D341Med (cell line): ENCODE measurements at regions not wholly inside any gene's neighbourhood (a gene's known extent, or its start where the extent isn't known, plus 50 kb on each side); places are given as distances from the start of the nearest gene placed in this dataset.

ENCODE experiments used
- DNase-seq: peaks from one replicate; pipeline ENCODE4 v3.0.0; 2012; ENCODE audit warnings: low spot score

DNA sequence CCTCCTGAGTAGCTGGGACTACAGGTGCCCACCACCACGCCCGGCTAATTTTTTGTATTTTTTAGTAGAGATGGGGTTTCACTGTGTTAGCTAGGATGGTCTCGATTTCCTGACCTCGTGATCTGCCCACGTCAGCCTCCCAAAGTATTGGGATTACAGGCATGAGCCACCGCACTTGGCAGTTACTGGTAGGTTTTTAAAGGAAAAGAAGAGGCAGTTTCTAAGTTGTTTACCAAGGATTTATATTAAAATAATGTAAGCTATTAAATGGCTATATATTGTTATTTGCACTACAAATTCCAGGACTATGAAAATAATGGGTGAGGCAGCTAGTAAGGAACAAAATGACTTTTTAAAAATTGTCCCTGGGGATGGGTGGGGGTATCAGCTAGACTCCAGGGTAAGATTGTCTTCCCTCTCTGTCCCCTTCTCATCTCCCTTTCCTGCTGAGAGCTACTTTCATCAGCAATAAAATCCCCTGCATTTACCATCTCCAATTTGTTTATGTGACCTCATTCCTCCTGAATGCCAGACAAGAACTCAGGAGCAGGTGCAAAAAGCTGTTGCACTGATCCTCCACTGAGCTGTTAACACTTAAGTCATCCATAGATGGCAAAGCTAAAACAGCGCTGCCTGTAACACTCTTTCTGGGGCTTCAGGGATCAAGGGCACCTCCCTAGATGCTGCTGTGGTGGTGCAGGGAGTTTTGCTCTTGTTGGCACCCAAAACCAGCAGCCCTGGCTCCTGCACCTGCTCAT is 165.2 kb downstream of the ZPLD1 start:
- no peak for DNase-seq

DNA sequence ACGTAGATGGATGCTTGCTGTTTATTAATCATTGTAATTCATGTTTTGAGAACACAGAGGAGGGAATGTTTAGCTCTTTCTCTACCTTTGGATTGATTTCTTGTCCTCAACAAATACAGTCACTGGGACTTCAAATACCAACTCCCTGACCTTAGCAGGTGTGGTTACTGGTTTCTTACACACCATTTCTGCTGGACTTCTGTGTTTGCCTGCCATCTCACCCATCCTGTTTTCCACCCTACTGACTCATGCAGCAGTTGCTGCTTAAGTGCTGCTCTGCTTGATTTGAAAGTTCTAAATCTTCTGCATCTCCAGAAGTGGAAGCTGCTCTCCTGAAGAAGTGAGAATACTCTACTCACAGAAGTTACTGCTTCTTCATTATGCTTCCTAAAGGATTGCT is 170.3 kb downstream of the ZPLD1 start:
- DNase-seq: no peak

DNA sequence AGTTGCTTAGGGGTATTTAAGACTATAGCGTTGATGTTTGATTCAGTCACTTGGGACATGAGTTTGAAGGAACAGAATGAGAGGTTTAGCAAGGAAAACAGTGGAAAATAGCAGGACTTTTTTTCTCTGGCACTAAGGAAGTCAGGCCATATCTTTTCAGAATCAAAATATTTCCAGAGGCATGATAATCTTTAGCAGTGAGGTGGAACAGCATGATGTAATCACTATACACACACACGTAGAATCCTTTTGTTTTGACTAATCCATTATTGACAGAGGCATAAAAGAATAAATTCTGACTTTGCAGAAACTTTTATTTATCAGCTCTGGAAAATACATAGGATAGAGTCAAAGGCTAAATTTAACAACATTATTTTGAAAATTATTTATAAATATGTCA is 174.1 kb downstream of the ZPLD1 start:
- no peak for DNase-seq

DNA sequence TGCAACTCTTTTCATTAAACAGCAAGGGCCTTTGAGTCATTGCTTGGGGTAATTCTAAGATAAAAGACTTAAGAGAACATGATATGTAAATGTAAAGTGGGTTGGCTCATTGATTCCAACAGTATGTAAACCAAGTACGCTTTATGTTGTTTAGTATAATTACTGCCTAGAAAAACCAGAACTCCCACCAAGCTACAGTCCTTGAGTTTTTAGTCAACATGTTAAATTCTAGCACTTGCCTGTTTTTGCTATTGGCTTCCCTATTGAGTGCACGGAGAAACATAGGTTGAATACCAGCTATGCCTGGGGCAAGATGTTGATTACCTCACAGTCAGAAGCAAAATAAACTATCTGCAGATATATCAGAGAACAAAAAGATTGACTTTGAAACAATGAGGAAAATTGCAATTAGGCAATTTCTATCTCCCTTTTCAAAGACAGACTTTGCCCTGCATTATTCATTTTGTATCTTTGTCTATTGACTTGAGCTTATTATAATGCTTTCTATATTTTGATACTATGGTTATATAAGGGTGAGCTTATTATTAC is 179.3 kb downstream of the ZPLD1 start:
- no peak for DNase-seq

DNA sequence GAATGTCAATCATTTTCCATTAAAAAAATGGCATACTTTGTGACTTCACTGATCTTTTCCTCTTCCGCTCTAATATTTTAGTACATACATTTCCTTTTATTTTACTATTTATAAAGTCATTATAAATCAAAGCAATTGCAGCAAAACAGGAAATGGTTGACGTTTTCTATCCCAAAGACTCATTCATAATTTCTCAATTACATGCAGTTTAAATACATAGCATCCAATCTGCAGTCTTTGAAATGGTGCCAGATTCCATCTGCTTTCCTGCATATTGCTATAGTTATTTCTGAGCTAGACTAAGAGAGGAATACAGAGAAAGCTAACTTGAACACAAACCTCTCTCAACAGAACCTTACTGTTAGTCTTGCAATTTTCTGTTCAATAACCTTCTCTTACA is 179.8 kb downstream of the ZPLD1 start:
- no peak for DNase-seq

DNA sequence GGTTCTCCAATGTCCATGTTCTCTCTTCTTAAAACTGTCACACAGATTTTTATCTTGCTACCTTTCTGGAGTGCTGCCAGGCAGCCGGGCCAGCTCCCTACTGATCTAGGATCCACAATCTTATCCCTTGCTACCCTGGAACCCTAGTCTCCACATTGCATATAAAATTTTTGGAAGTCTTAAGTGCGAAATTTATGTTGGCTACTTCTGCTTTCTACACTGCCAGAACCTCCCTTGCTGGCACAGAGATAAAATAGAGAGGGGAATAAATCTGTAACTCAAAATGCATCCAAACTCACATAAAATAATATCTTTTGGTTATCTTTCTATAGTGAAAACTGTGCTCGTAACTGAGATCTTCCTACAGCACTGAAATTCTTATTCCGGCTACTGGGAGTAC is 182.6 kb downstream of the ZPLD1 start:
- no peak for DNase-seq

DNA sequence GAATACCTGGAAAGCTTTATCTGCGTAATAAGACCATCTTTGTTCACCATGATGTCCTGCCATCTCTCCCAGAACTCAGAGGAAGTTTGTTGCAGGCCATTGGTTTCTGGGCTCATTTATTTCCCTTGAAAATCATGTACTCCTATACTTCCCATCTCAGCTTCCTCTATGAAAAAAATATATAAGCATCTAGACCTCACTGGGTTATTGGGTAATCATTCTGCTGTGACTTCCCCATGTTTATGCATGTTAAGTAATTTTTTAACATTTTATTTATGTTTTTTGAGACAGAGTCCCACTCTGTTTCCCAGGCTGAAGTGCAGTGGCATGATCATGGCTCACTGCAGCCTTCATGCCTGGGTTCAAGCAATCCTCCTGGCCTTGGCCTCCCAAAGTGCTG is 184.5 kb downstream of the ZPLD1 start:
- DNase-seq: no peak

DNA sequence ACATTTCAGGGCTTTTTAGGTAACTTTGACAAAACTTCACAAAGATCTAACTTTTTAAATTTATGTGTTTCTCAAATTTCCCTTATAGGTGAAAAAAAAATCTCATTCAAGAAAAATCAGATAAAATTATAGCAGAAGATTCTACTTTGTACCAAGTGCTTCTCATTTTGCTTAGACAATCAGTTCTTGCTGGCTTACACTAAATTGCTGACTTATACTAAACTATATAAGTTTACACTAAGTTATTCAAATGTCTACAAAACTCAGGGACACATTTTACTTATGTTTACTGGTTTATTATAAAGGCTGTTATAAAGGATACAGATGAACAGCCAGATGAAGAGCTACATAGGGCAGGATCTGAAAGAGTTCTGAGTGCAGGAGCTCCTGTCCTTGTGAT is 195.1 kb downstream of the ZPLD1 start:
- no peak for DNase-seq

- DNase-seq: no peak
Measured at GRCh38 chr3:102630531-102630930, 195.7 kb downstream of the ZPLD1 start.

GRCh38 chr3:102643546-102643945 is 208.7 kb downstream of the ZPLD1 start:
- DNase-seq: no peak

DNA sequence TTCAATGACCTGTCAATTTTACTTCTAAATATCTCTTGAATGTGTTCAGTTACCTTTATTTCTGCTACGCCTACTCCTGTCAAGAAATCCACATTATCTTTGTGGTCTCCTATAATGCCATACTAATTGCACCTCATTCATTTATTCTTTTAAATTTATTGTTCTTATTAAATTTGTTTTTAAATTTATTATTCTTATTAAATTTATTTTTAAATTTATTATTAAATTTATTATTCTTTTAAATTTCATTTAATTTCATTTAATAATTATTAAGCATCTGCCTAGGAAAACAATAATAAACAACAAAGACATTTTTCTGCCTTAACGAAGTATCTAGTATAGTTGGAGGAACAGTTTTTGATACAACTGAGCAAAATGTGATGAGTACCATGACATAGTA is 211.7 kb downstream of the ZPLD1 start:
- DNase-seq: no peak

DNA sequence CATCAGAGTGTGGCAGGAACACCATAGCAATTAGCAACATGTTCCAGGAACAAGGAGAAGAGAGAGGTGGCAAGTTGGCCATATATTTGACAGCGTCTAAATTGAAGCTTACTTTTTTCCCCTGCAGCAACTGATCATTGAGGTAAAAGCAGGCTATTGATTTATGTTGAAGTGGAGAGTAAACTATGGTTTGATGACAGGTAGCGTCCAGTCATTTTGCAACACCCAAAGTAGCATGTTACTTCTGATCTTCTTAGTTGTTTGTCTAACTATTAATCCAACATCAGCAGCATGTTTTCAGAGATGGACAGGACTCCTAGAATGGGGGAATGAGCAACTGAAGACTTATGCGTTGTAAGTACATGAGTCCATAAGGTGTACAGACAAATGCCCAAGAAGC is 225.8 kb downstream of the ZPLD1 start:
- no peak for DNase-seq

DNA sequence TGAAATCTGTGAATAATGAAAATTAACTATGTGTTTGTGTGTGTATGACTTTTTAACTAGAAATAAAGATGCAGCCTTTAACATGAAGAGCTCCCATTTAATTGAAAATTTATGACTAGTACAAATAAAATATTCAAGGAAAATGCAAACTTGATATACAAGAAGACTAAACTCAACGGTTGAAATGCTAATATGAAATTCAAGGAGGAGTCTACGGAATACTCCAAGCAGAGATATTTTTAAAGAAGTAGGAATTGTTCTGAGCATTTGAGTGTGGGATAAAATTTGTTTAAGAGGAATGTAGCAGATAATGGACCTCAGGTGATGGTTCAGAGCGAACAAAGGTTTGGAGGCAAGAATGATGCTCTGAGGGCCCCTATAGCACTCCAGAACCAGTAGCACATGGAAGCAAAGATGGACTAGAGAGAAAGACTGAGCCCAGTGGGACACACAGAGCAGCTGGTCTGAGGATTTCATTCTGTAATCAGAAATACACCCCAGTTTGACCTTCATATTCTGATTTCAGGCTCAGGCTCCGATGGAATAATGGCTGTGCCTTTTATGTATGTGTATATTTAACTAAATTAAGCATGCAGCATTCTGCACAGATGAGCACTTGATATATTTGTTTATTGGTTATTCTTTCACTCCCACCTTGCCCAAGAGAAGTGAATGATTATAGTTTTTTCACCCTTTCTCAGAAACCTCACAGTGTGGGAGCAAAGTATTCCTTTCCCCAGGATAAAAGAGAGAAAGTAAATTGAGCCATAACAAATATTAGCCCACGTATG is 227.1 kb downstream of the ZPLD1 start:
- no peak for DNase-seq

DNA sequence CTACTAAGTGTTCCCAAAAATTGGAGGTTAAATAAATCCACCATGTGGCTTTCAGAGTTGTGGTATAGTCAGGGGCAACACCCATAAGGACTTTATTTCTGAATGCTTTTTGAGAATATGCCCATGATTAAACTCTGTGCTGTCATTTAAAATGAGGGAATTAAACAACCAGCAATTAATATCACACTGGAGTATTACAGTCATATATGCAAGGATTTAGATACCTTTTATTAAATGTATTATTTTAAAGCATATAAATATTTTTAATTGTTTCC is 227.6 kb downstream of the ZPLD1 start:
- no peak for DNase-seq

GRCh38 chr3:102664126-102664525 is 229.3 kb downstream of the ZPLD1 start:
- DNase-seq: no peak

DNA sequence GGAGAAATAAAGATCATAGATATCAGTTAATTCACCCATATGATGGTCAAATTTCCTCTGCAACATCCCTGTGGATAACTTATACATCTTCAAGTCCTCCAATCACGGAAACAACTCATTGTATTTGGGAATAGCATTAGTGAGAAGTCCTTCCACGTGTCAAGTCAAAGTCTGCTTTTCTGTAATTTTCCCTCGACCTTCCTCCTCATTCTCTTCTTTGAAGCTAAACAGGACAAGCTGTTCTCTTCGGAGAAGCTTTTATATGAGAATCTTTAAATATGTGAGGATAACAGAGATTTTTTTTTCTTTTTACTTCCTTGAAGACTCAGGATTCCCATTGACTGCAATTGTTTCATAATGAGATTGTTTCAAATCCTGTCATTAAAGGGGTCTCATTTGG is 230.4 kb downstream of the ZPLD1 start:
- no peak for DNase-seq

DNA sequence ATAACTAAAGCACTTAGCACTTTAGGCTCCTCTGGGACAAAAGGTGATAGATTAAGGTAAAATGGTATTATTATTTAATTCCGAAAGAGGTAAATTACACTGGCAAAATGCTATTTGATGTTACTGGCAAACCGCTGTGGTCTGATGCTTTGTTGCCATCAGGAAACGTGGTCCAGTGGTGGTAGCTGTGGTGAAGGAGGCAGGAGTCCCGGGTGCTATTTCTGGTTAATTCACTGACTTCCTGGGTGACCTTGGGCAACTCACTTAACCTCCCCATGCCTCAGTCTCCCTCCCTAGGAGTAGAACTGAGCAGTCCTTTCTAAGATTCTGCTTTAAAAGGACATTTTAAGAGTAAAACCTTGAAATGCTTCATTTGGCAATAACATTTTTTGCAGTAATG is 233.4 kb downstream of the ZPLD1 start:
- DNase-seq: no peak

- no peak for DNase-seq
Measured at GRCh38 chr3:102670986-102671385, 236.2 kb downstream of the ZPLD1 start.

GRCh38 chr3:102672305-102672704 is 237.5 kb downstream of the ZPLD1 start:
- no peak for DNase-seq

DNA sequence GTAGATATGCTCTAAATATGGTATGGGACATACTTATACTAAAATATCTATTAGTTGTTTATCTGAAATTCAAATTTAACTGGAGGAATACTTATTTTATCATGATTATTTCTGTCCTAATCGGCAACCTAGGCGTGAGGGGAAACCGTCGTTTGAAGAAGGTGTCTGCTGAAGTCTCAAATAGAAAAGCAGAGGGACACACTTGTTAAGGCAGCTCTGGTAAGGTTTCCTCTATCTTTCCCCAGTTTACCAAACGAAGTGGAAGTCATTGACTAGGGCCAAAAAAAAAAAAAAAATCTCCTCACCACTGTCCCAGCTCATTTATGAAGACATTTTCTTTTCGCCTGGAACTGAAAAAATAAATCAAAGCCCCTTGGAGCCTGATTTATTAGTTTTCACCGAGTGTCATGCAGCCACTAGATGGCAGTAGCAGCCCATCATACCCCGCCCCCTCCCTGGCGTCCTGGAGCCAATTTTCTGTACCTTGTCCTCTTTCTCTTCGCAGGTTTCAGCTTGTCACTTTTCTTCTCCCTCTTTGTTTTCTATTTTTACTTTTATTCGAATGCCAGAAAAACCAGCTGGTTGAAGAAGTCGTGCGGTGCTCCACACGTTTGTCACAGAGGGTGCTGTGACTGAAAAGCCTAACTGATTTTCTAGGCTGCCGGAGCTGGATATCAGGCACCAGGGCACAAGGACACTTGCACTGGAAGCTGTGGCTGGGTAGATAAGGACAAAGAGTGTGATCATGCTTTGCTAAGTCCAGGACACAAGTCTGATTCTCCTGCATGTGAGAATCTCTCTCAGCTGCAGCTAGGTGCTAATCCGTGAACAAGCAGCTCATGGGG is 238.7 kb downstream of the ZPLD1 start:
- peak; percentile 82 for DNase-seq

- DNase-seq: no peak
Measured at GRCh38 chr3:102674284-102674683, 239.5 kb downstream of the ZPLD1 start.

DNA sequence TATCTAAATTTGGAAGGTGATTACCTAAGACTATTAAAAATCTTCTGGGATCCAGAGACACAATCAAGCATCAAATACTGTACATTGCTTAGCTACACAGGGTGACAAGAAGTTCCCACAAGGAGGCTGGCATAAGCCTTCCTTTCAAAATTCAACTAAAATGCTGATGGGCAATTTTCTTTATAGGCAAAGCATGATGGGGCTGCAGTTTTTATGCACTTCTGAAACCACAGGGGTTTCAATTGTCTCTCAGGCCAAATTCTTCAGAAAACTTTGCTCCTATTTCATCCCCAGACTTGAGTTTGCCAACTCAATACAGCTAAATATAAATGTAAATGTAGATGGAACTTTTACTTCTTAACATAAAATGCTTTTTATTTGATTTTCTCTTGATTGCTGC is 241.6 kb downstream of the ZPLD1 start:
- no peak for DNase-seq

DNA sequence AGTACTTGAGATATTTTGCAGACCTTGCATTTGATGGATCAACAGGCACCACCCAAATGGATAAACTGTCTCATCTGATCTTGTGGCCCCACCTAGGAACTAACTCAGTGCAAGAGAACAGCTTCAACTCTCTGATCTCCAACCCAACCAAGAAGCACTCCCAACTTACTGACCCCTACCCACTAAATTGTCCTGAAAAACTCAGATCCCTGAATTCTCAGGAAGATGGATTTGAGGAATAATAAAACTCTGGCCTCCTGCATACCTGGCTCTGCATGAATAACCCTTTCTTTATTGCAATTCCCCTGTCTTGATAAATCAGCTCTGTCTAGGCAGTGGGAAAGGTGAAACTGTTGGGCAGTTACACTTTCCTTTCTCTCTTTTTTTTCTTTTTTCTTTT is 247.9 kb downstream of the ZPLD1 start:
- DNase-seq: no peak
